ENCODE measurements at regions not wholly inside any gene's neighbourhood (a gene's known extent, or its start where the extent isn't known, plus 50 kb on each side); places are given as distances from the start of the nearest gene placed in this dataset.
"Not testable (repeated sequence)": the region's sequence is repeated elsewhere in the genome, so short reads cannot be mapped to it uniquely, and the experiment has no call there.

DNA sequence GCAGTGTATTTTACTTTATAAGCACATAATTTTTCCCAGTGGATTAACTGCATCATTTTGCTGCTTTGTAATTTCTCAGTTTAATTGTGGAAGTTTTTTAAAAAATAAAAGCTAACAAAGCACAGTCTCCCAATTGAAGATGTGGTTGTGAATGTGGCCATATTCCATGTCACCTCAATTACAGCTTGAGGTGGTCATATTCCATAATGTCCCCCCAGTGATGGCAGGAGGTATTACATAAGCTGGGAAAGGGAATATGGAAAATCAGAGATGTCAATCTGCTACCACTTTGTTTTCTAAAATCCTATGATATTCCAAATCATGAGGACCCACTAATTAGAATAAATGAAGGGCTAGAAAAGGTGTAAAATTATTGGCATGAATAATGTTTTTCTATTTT is 1672.0 kb upstream of the CDH9 start:
- ATAC-seq (no peak), DNase-seq (no peak)
- Mint-ChIP-seq H3K27ac (no peak overlapping the region), H3K36me3 (ENCODE audit: low read depth) (no peaks in the 10 kb centered on the region), H3K9me3 (ENCODE audit: low read depth) (peaks cover 16% of the 10 kb centered on the region), H3K27me3 (no peaks in the 10 kb centered on the region), H3K4me1 (no peaks in the 10 kb centered on the region), H3K4me3 (no peak overlapping the region)
- ChIA-PET POLR2A (no interaction called here), CTCF (no interaction called here)
- intact Hi-C loops (cut with DNase I, micrococcal nuclease), result no loop called here

GRCh38 chr5:28708472-28708871 is 1670.1 kb upstream of the CDH9 start:
- no peaks in the 10 kb centered on the region for H3K36me3 Mint-ChIP-seq (ENCODE audit: low read depth)
- ChIA-PET CTCF (no interaction called here), POLR2A (no interaction called here)
- H3K27me3 Mint-ChIP-seq, result no peaks in the 10 kb centered on the region
- DNase-seq (no peak), ATAC-seq (no peak)
- H3K27ac Mint-ChIP-seq, result no peak overlapping the region
- H3K9me3 Mint-ChIP-seq (ENCODE audit: low read depth), result peaks cover 16% of the 10 kb centered on the region
- no peak overlapping the region for H3K4me3 Mint-ChIP-seq
- intact Hi-C loops (cut with DNase I, micrococcal nuclease), result no loop called here
- no peaks in the 10 kb centered on the region for H3K4me1 Mint-ChIP-seq

DNA sequence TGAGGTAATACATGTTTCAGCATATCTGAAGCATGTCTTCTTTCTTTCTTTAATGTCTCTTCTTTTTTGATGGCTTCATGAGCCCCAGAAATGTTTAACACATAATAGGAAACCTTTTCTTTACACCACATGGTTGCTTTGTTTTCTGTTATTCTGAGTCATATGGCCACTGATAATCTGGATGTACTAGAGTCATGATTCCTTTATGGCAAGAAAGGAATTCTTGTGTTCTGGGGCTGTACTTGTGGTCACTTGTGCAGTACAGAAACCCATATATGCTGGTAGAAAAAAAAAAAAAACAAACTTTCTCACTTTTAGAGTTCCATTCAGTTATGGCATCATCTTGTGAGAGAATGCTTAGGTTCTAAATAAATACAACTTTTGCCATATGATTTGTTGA is 1669.3 kb upstream of the CDH9 start:
- Mint-ChIP-seq H3K4me1 (no peaks in the 10 kb centered on the region), H3K9me3 (ENCODE audit: low read depth) (peaks cover 14% of the 10 kb centered on the region), H3K27me3 (no peaks in the 10 kb centered on the region), H3K36me3 (ENCODE audit: low read depth) (no peaks in the 10 kb centered on the region), H3K27ac (no peak overlapping the region), H3K4me3 (no peak overlapping the region)
- DNase-seq (no peak), ATAC-seq (no peak)
- intact Hi-C loops (cut with DNase I, micrococcal nuclease), result no loop called here
- POLR2A ChIA-PET, result no interaction called here
- CTCF ChIA-PET, result no interaction called here

- DNase-seq (no peak), ATAC-seq (no peak)
- Mint-ChIP-seq H3K4me1 (no peaks in the 10 kb centered on the region), H3K4me3 (no peak overlapping the region), H3K36me3 (ENCODE audit: low read depth) (no peaks in the 10 kb centered on the region), H3K27me3 (no peaks in the 10 kb centered on the region), H3K27ac (no peak overlapping the region), H3K9me3 (ENCODE audit: low read depth) (peaks cover 20% of the 10 kb centered on the region)
- intact Hi-C loops (cut with DNase I, micrococcal nuclease), result no loop called here
- CTCF ChIA-PET, result no interaction called here
- POLR2A ChIA-PET, result no interaction called here
These were observed 1665.4 kb upstream of the CDH9 start for GRCh38 chr5:28703651-28704260.

DNA sequence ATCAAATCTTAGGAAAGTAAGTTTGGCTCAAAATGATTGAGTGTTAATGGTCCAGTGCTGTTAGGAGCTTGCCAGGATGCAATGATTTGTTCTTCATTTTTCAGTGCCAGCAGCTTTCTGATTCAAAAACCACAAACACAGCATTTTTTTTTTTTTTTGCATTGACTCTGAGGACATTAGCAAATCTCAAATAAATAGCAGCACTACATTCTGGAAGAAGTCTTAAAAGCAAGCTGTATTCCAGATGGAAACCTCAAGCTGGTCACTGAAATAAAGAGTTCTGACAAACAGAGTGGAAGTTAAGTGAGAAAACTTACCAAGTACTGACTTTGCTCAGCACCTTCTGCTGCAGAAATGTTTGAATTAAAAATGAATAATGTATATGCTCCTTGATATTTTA is 1653.1 kb upstream of the CDH9 start:
- intact Hi-C loops (cut with DNase I, micrococcal nuclease), result no loop called here
- H3K27ac Mint-ChIP-seq, result no peak overlapping the region
- ChIA-PET CTCF (no interaction called here), POLR2A (no interaction called here)
- no peaks in the 10 kb centered on the region for H3K36me3 Mint-ChIP-seq (ENCODE audit: low read depth)
- no peak for DNase-seq
- no peaks in the 10 kb centered on the region for H3K27me3 Mint-ChIP-seq
- no peaks in the 10 kb centered on the region for H3K4me1 Mint-ChIP-seq
- H3K4me3 Mint-ChIP-seq, result no peak overlapping the region
- no peak for ATAC-seq
- no peaks in the 10 kb centered on the region for H3K9me3 Mint-ChIP-seq (ENCODE audit: low read depth)

DNA sequence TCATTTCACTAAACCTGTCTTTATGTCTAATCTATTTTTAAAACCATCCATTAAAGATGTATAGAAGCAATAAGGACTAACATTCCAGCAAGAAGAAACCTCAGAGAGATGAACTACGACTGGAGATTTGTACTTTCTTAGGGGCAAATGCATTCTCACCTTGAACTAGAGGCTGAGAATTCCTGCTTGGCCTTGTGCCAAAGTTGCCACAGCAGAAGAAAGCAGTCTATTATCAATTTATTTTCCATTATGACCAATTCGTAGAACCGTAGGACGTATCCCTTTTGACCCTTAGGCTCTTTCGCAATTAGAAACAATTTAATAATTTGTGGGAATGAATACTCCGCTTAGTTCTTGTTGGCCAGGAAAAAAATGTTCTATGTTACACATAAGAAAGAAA is 1647.4 kb upstream of the CDH9 start:
- H3K4me3 Mint-ChIP-seq, result no peak overlapping the region
- H3K4me1 Mint-ChIP-seq, result no peaks in the 10 kb centered on the region
- DNase-seq, result no peak
- CTCF ChIA-PET, result no interaction called here
- ATAC-seq, result no peak
- POLR2A ChIA-PET, result no interaction called here
- H3K27ac Mint-ChIP-seq, result no peak overlapping the region
- H3K36me3 Mint-ChIP-seq (ENCODE audit: low read depth), result no peaks in the 10 kb centered on the region
- peaks cover 5% of the 10 kb centered on the region for H3K9me3 Mint-ChIP-seq (ENCODE audit: low read depth)
- intact Hi-C loops (cut with DNase I, micrococcal nuclease), result no loop called here
- H3K27me3 Mint-ChIP-seq, result no peaks in the 10 kb centered on the region

DNA sequence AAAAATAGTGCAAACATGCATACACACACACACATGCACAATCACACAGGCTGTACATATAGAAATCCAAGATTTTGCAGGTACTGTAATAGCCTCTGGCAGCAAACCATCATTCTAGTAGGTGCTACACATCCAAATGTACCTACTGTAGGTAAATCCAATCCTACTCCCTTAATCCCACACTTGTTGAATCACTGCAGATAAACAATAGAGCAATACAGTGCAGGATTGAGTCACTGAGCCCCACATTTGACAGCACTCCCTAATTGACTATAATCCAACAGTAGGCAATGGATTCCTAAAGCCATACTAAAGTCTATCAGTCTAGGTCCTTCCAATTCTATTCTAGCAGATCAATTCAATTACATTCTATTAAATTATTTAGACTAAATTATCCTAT is 1640.5 kb upstream of the CDH9 start:
- Mint-ChIP-seq H3K4me1 (no peaks in the 10 kb centered on the region), H3K27me3 (no peaks in the 10 kb centered on the region), H3K4me3 (no peak overlapping the region), H3K9me3 (ENCODE audit: low read depth) (no peaks in the 10 kb centered on the region), H3K27ac (no peak overlapping the region), H3K36me3 (ENCODE audit: low read depth) (no peaks in the 10 kb centered on the region)
- ATAC-seq (no peak), DNase-seq (no peak)
- ChIA-PET CTCF (no interaction called here), POLR2A (no interaction called here)
- intact Hi-C loops (cut with DNase I, micrococcal nuclease), result no loop called here

DNA sequence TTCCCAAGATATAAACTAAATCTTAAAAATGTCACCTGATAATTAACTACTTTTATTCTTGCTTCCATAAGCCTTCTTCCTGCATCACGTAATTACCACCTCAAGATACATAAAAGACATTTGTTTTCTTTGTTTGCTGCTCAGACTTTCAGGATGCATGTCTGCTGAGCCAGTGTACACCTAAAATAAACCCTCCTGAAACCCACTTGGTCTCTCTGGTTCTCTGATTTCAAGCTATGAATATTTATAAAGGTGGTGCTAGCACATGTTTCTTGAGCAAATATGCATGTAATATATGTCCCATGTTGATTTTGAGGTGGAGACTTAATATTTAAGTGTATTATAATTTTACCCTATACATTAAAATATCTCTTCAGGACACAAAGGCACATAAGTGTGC is 1627.7 kb upstream of the CDH9 start:
- H3K4me3 Mint-ChIP-seq, result no peak overlapping the region
- no peak overlapping the region for H3K27ac Mint-ChIP-seq
- DNase-seq (no peak), ATAC-seq (no peak)
- intact Hi-C loops (cut with DNase I, micrococcal nuclease), result no loop called here
- ChIA-PET POLR2A (no interaction called here), CTCF (no interaction called here)
- peaks cover 27% of the 10 kb centered on the region for H3K9me3 Mint-ChIP-seq (ENCODE audit: low read depth)
- H3K27me3 Mint-ChIP-seq, result no peaks in the 10 kb centered on the region
- H3K4me1 Mint-ChIP-seq, result no peaks in the 10 kb centered on the region
- H3K36me3 Mint-ChIP-seq (ENCODE audit: low read depth), result no peaks in the 10 kb centered on the region

DNA sequence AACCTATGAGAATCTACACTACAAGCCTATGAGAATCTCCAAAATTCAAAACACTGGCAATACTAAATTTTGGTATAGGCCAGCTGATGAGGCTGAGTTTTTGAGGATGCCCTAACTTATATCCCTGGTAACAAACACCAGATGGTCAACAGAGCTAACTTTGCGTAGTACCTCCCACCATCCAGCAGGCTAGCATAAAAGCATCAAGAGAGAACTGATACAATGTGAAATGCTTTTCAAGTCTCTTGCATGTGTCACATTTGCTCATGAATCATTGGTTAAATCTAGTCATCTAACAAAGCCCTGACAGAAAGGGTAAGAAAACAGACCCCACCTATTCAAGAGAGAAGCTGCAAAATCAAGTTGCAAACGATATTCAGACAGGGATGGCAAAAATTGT is 1609.7 kb upstream of the CDH9 start:
- no peaks in the 10 kb centered on the region for H3K4me1 Mint-ChIP-seq
- intact Hi-C loops (cut with DNase I, micrococcal nuclease), result no loop called here

DNA sequence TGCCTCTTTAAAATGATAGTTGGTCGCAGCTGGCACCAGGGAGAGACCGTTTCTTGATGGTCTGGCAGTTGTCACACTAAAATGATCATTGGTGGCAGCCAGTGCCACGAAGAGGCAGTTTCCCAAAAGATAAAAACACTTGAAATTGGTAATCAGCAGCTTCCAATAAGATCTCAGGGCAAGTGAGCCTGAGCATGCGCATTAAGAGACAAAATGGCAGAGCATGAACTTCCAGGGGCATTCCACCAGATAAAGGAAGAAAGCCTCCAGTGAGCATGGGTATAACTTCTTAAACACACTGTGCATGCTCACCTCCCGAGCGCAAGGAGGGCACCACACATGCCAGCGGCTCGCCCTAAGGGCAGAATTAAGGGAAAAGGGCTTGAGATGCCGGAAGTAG is 1594.2 kb upstream of the CDH9 start:
- no peak overlapping the region for H3K4me3 Mint-ChIP-seq
- DNase-seq (no peak), ATAC-seq (no peak)
- CTCF ChIA-PET, result no interaction called here
- H3K36me3 Mint-ChIP-seq (ENCODE audit: low read depth), result no peaks in the 10 kb centered on the region
- H3K4me1 Mint-ChIP-seq, result no peaks in the 10 kb centered on the region
- POLR2A ChIA-PET, result no interaction called here
- intact Hi-C loops (cut with DNase I, micrococcal nuclease), result no loop called here
- H3K27ac Mint-ChIP-seq, result no peak overlapping the region
- H3K9me3 Mint-ChIP-seq (ENCODE audit: low read depth), result peaks cover 5% of the 10 kb centered on the region
- H3K27me3 Mint-ChIP-seq, result no peaks in the 10 kb centered on the region

More for the DNA sequence above, 1609.7 kb upstream of the CDH9 start:
- CTCF ChIA-PET, result no interaction called here
- no peaks in the 10 kb centered on the region for H3K36me3 Mint-ChIP-seq (ENCODE audit: low read depth)
- no peak overlapping the region for H3K4me3 Mint-ChIP-seq
- no peak for ATAC-seq
- DNase-seq, result no peak
- H3K27ac Mint-ChIP-seq, result no peak overlapping the region
- H3K9me3 Mint-ChIP-seq (ENCODE audit: low read depth), result peaks cover 8% of the 10 kb centered on the region
- no peaks in the 10 kb centered on the region for H3K27me3 Mint-ChIP-seq
- POLR2A ChIA-PET, result no interaction called here

- H3K27ac Mint-ChIP-seq, result no peak overlapping the region
- ChIA-PET CTCF (no interaction called here), POLR2A (no interaction called here)
- H3K4me3 Mint-ChIP-seq, result no peak overlapping the region
- intact Hi-C loops (cut with DNase I, micrococcal nuclease), result no loop called here
- DNase-seq (no peak), ATAC-seq (no peak)
- H3K27me3 Mint-ChIP-seq, result no peaks in the 10 kb centered on the region
- H3K36me3 Mint-ChIP-seq (ENCODE audit: low read depth), result no peaks in the 10 kb centered on the region
- peaks cover 21% of the 10 kb centered on the region for H3K9me3 Mint-ChIP-seq (ENCODE audit: low read depth)
- no peaks in the 10 kb centered on the region for H3K4me1 Mint-ChIP-seq
These were observed 1565.5 kb upstream of the CDH9 start for GRCh38 chr5:28603869-28604268.

GRCh38 chr5:28602429-28602828 is 1564.0 kb upstream of the CDH9 start:
- POLR2A ChIA-PET, result no interaction called here
- H3K27ac Mint-ChIP-seq, result no peak overlapping the region
- DNase-seq, result no peak

GRCh38 chr5:28596707-28597106 is 1558.3 kb upstream of the CDH9 start:
- POLR2A ChIA-PET; CTCF ChIA-PET; H3K4me1 Mint-ChIP-seq; ATAC-seq; intact Hi-C loops (cut with DNase I, micrococcal nuclease); H3K36me3 Mint-ChIP-seq (ENCODE audit: low read depth); H3K4me3 Mint-ChIP-seq; DNase-seq; H3K27me3 Mint-ChIP-seq; H3K27ac Mint-ChIP-seq: not testable (repeated sequence)
- H3K9me3 Mint-ChIP-seq (ENCODE audit: low read depth), result peaks cover 12% of the 10 kb centered on the region

More at GRCh38 chr5:28602429-28602828, 1564.0 kb upstream of the CDH9 start:
- H3K36me3 Mint-ChIP-seq (ENCODE audit: low read depth), result no peaks in the 10 kb centered on the region
- intact Hi-C loops (cut with DNase I, micrococcal nuclease), result no loop called here
- no peaks in the 10 kb centered on the region for H3K4me1 Mint-ChIP-seq
- no peak for ATAC-seq
- no peaks in the 10 kb centered on the region for H3K27me3 Mint-ChIP-seq
- CTCF ChIA-PET, result no interaction called here
- no peak overlapping the region for H3K4me3 Mint-ChIP-seq
- peaks cover 13% of the 10 kb centered on the region for H3K9me3 Mint-ChIP-seq (ENCODE audit: low read depth)

All from activated CD4-positive, alpha-beta T cell treated with anti-CD3 and anti-CD28 coated beads for 36 hours (primary cell).